ENCODE measurements at regions not wholly inside any gene's neighbourhood (a gene's known extent, or its start where the extent isn't known, plus 50 kb on each side); places are given as distances from the start of the nearest gene placed in this dataset.

GRCh38 chr10:131667047-131667446 lies 233.8 kb upstream of the PPP2R2D start:
- TF ChIP-seq CTCF (IDR thresholded peaks at IDR 0.05; ENCODE audit: borderline replicate concordance, insufficient read depth, low read depth, low read length): no peak
- no peak overlapping the region for H3K4me3 ChIP-seq (ENCODE audit: low read depth, low read length)

DNA sequence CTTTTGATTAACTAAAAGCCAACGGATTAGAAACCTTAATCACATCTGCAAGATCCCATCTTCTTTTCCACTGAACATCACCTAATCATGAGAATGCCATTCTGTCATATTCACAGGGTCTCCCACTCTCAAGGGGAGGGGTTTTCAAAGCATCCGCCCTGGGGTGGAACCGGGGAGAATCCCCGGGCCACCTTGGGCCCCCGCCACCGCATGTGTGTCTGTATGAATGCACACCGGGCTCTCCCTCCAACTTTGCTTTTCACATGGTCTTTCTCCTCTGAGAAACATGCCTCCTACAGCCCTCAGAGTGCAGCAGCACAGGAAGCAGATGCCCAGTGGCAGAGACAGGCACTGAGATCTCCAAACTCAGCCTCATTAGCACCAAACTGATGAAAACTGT lies 233.2 kb upstream of the PPP2R2D start:
- TF ChIP-seq CTCF (IDR thresholded peaks at IDR 0.05; ENCODE audit: borderline replicate concordance, insufficient read depth, low read depth, low read length): no peak
- no peak overlapping the region for H3K4me3 ChIP-seq (ENCODE audit: low read depth, low read length)

DNA sequence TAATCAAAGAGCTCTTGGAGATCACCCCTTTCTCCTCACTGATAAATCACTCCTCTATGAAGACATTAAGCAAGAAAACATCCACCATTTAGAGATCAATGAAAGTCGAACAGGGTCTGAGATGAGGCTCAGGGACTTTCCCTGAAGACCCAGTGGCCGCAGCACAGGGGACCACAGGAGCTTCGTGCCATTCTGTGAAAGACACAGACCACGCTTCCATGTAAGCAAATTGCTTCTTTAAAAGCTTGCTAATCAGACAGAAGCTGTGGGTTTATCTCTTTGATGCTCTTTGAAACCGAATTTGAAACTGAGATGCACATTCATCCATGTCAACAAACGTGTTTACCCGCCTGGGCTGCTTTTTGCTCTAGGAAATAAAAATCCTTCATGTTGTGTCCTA lies 231.9 kb upstream of the PPP2R2D start:
- TF ChIP-seq CTCF (IDR thresholded peaks at IDR 0.05; ENCODE audit: borderline replicate concordance, insufficient read depth, low read depth, low read length): no peak
- H3K4me3 ChIP-seq (ENCODE audit: low read depth, low read length): no peak overlapping the region

DNA sequence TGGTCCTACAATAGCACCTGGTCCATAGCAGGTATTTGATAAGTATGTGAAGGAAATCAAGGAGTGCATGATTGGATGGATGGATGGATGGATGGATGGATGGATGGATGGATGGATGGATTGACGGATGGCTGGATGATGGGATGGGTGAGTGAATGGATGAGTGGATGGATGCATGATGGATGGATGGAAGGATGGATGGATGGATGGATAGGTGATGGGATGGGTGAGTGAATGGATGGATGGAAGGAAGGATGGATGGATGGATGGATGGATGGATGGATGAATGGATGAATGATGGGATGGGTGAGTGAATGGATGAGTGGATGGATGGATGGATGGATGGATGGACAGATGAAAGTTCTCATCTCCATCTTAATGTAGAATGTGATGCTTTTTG lies 231.0 kb upstream of the PPP2R2D start:
- no peak for TF ChIP-seq CTCF (IDR thresholded peaks at IDR 0.05; ENCODE audit: borderline replicate concordance, insufficient read depth, low read depth, low read length)
- no peak overlapping the region for H3K4me3 ChIP-seq (ENCODE audit: low read depth, low read length)

- no peak for TF ChIP-seq CTCF (IDR thresholded peaks at IDR 0.05; ENCODE audit: borderline replicate concordance, insufficient read depth, low read depth, low read length)
Measured at GRCh38 chr10:131670341-131670740, 230.5 kb upstream of the PPP2R2D start.

GRCh38 chr10:131673396-131673795 lies 227.4 kb upstream of the PPP2R2D start:
- no peak for TF ChIP-seq CTCF (IDR thresholded peaks at IDR 0.05; ENCODE audit: borderline replicate concordance, insufficient read depth, low read depth, low read length)
- H3K4me3 ChIP-seq (ENCODE audit: low read depth, low read length): no peak overlapping the region

More at GRCh38 chr10:131670341-131670740, 230.5 kb upstream of the PPP2R2D start:
- H3K4me3 ChIP-seq (ENCODE audit: low read depth, low read length): no peak overlapping the region

DNA sequence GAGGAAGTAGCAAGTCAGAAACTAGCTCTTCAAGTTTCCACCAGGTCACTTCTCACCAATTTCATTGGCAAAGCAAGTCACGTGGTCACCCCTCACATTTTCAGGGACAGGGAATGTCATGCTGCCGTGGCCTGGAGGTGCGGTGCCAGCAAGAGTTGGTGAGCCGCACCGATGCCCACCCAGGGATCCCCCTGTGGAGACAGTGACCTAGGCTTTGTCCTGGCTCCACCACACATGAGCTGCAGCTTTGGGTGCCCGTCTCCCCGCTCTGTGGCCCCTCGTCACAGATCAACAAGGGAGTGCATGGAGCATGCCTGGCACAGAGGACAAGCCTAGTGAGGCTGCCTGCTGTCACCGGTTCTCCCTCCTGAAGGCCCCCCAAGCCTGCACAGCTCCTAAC lies 226.7 kb upstream of the PPP2R2D start:
- no peak for TF ChIP-seq CTCF (IDR thresholded peaks at IDR 0.05; ENCODE audit: borderline replicate concordance, insufficient read depth, low read depth, low read length)
- H3K4me3 ChIP-seq (ENCODE audit: low read depth, low read length): no peak overlapping the region
